OCI-LY3 (cell line): ENCODE measurements at regions not wholly inside any gene's neighbourhood (a gene's known extent, or its start where the extent isn't known, plus 50 kb on each side); places are given as distances from the start of the nearest gene placed in this dataset.

Experiments used
- H2AFZ ChIP-seq: fragments of 200-600, 300-600 bp; shearing (Covaris generic); 2 replicates; pipeline ENCODE4 v1.6.0; 2014; ENCODE audit warnings: antibody characterized with exemption, low read depth, low read length
- H3K27ac ChIP-seq: fragments of 200-600, 300-600 bp; sonication (generic); 2 replicates; pipeline ENCODE4 v1.5.1; 2014; ENCODE audit warnings: mild to moderate bottlenecking, low read length, moderate library complexity, mixed read lengths
- H3K27me3 ChIP-seq: fragments of 200-600, 300-600 bp; sonication (generic); 2 replicates; pipeline ENCODE4 v1.6.1; 2014; ENCODE audit warnings: low read depth, low read length, mixed read lengths
- H3K36me3 ChIP-seq: fragments of 200-600, 300-600 bp; sonication (generic); replicated peaks from 2 replicates; pipeline ENCODE3; 2014; ENCODE audit warnings: low read depth, low read length, mixed read lengths
- H3K4me1 ChIP-seq: fragments of 300-600, 200-600 bp; sonication (generic); 2 replicates; pipeline ENCODE4 v1.6.1; 2014; ENCODE audit warnings: low read length, mixed read lengths
- H3K4me2 ChIP-seq: fragments of 200-600, 300-600 bp; sonication (generic); 2 replicates; pipeline ENCODE4 v1.6.1; 2014; ENCODE audit warnings: low read length, mixed read lengths
- H3K4me3 ChIP-seq: fragments of 300-600, 200-600 bp; sonication (generic); 2 replicates; pipeline ENCODE4 v1.5.1; 2014; ENCODE audit warnings: antibody characterized with exemption, mild to moderate bottlenecking, low read length, moderate library complexity
- H3K79me2 ChIP-seq: fragments of 300-600, 200-600 bp; shearing (Covaris generic); 2 replicates; pipeline ENCODE4 v1.6.1; 2014; ENCODE audit warnings: mild to moderate bottlenecking, low read length, mixed read lengths
- H3K9ac ChIP-seq: fragments of 300-600, 200-600 bp; shearing (Covaris generic); 2 replicates; pipeline ENCODE4 v1.6.0; 2014; ENCODE audit warnings: mild to moderate bottlenecking, low read length, moderate library complexity
- H3K9me3 ChIP-seq: fragments of 200-600, 300-600 bp; shearing (Covaris generic); 2 replicates; pipeline ENCODE4 v1.6.1; 2014; ENCODE audit warnings: low read length, mixed read lengths; ENCODE audit not compliant: insufficient read depth
- H4K20me1 ChIP-seq: fragments of 200-600, 300-600 bp; sonication (generic); 2 replicates; pipeline ENCODE4 v1.6.1; 2016; ENCODE audit warnings: low read length, mixed read lengths; ENCODE audit not compliant: insufficient read depth
- EZH2phosphoT487 ChIP-seq: fragments of 200-600 bp; shearing (Covaris generic); IDR thresholded peaks from 2 replicates; pipeline ENCODE4 v1.6.1; 2018; ENCODE audit warnings: antibody characterized with exemption, mixed run types, low read depth
- TF ChIP-seq, protein P1 (sequence below): fragments of 200-600, 300-600 bp; sonication (generic); IDR thresholded peaks from 2 replicates; pipeline ENCODE4 v1.5.1; 2014; ENCODE audit warnings: antibody characterized with exemption, low read length, low read depth

DNA sequence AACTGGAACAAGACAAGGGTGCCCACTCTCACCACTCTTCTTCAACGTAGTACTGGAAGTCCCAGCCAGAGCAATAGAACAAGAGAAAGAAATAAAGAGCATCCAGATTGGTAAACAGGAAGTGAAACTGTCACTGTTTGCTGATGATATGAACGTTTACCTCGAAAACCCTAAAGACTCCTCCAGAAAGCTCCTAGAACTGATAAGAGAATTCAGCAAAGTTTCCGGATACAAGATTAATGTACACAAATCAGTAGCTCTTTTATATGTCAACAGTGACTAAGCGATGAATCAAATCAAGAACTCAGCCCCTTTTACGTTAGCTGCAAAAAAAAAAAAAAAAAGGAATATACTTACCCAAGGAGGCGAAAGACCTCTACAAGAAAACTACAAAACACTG, 306.6 kb downstream of the PLK2 start:
- H2AFZ ChIP-seq: no peak overlapping the region
- H3K27me3 ChIP-seq: no peaks in the 10 kb centered on the region
- TF ChIP-seq, protein P1, sequence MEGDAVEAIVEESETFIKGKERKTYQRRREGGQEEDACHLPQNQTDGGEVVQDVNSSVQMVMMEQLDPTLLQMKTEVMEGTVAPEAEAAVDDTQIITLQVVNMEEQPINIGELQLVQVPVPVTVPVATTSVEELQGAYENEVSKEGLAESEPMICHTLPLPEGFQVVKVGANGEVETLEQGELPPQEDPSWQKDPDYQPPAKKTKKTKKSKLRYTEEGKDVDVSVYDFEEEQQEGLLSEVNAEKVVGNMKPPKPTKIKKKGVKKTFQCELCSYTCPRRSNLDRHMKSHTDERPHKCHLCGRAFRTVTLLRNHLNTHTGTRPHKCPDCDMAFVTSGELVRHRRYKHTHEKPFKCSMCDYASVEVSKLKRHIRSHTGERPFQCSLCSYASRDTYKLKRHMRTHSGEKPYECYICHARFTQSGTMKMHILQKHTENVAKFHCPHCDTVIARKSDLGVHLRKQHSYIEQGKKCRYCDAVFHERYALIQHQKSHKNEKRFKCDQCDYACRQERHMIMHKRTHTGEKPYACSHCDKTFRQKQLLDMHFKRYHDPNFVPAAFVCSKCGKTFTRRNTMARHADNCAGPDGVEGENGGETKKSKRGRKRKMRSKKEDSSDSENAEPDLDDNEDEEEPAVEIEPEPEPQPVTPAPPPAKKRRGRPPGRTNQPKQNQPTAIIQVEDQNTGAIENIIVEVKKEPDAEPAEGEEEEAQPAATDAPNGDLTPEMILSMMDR: no peak
- no peak overlapping the region for H3K27ac ChIP-seq
- H3K9me3 ChIP-seq: no peaks in the 10 kb centered on the region
- no peak overlapping the region for H3K9ac ChIP-seq
- no peaks in the 10 kb centered on the region for H3K79me2 ChIP-seq
- H3K4me1 ChIP-seq: no peaks in the 10 kb centered on the region
- no peaks in the 10 kb centered on the region for H3K36me3 ChIP-seq
- H4K20me1 ChIP-seq: no peaks in the 10 kb centered on the region
- no peak overlapping the region for H3K4me2 ChIP-seq
- H3K4me3 ChIP-seq: no peak overlapping the region

DNA sequence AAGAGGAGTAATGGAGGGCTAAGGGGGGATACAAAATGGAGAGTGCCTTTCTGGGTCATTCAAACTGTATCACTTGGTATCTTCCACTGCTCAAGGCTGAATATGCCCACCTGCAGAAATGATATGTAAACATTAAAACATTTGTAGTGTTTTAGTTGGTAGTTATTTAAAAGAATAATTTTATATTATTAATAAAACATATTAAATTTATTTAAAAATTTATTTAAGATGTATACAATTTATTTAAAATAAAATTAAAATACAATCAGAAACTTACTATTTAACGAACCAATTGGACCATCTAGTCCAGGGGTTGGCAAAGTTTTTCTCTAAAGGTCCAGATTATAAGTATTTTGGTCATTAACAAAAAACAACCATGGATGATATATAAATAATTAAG, 308.5 kb downstream of the PLK2 start:
- H3K9ac ChIP-seq: no peak overlapping the region
- TF ChIP-seq, protein P1: no peak
- TF ChIP-seq EZH2phosphoT487: no peak
- H2AFZ ChIP-seq: no peak overlapping the region
- no peaks in the 10 kb centered on the region for H3K9me3 ChIP-seq
- no peak overlapping the region for H3K27ac ChIP-seq
- H3K4me1 ChIP-seq: no peaks in the 10 kb centered on the region
- no peaks in the 10 kb centered on the region for H4K20me1 ChIP-seq
- no peak overlapping the region for H3K4me2 ChIP-seq
- no peaks in the 10 kb centered on the region for H3K36me3 ChIP-seq
- no peak overlapping the region for H3K4me3 ChIP-seq
- no peaks in the 10 kb centered on the region for H3K79me2 ChIP-seq
- no peaks in the 10 kb centered on the region for H3K27me3 ChIP-seq

DNA sequence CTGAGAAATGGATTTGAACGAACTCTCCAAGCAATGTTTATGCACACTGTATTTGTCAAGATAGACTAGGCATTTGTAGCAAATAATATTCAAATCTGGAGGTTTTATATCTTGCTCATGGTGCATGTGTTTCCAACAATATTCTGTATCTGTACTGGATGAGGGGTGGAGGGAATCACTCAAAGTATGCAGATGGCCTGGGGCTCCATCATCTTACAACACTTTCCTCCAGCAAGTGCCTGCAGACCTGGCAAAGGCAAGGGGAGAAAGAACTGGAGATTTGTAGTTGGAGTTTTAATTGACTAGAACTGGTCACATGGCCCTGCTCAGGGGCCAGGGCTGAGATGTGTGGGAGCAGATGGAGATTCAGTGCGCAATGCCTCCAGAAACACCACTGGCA, 309.0 kb downstream of the PLK2 start:
- Histone ChIP-seq H4K20me1 (no peaks in the 10 kb centered on the region), H2AFZ (no peak overlapping the region), H3K9ac (no peak overlapping the region), H3K79me2 (no peaks in the 10 kb centered on the region), H3K27me3 (no peaks in the 10 kb centered on the region), H3K4me3 (no peak overlapping the region), H3K4me1 (no peaks in the 10 kb centered on the region), H3K36me3 (no peaks in the 10 kb centered on the region), H3K9me3 (no peaks in the 10 kb centered on the region), H3K27ac (no peak overlapping the region), H3K4me2 (no peak overlapping the region)
- no peak for TF ChIP-seq EZH2phosphoT487
- TF ChIP-seq, protein P1: no peak

DNA sequence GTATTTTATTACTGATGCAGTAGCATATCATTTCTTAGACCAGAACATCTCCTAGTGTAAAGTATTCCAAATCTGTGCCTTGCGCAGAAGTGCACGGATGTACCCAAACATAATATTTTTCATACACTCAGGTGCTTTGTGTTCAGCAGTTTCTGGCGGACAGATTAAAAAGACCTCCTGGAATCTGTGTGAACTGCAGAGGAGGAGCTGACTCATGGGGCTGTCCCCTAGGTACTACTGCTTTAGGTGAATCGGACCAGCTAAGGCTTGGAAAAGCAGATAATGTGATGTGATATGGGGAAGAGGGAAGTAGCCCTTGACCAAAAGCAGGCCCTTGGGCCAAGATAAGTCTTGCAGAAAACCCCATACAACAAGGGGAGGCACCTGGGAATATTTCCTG, 310.1 kb downstream of the PLK2 start:
- Histone ChIP-seq H3K9ac (no peak overlapping the region), H3K9me3 (no peaks in the 10 kb centered on the region), H3K4me2 (no peak overlapping the region), H3K4me3 (no peak overlapping the region), H3K27me3 (no peaks in the 10 kb centered on the region), H3K4me1 (no peaks in the 10 kb centered on the region), H3K27ac (no peak overlapping the region), H4K20me1 (no peaks in the 10 kb centered on the region), H3K79me2 (no peaks in the 10 kb centered on the region), H2AFZ (no peak overlapping the region), H3K36me3 (no peaks in the 10 kb centered on the region)
- no peak for TF ChIP-seq EZH2phosphoT487
- TF ChIP-seq, protein P1: no peak
